KMS-11 (cell line): ENCODE measurements at regions not wholly inside any gene's neighbourhood (a gene's known extent, or its start where the extent isn't known, plus 50 kb on each side); places are given as distances from the start of the nearest gene placed in this dataset.

Experiments
- H2AFZ ChIP-seq: fragments of 200-600 bp; sonication (generic); 2 replicates; pipeline ENCODE4 v1.6.1; 2016; ENCODE audit warnings: antibody characterized with exemption, mixed run types, low read depth
- H3K27ac ChIP-seq: fragments of 200-600 bp; sonication (generic); 2 replicates; pipeline ENCODE4 v1.6.1; 2016; ENCODE audit warnings: mild to moderate bottlenecking, mixed run types
- H3K27me3 ChIP-seq: fragments of 200-600 bp; sonication (generic); 2 replicates; pipeline ENCODE4 v1.6.1; 2017; ENCODE audit warnings: mild to moderate bottlenecking, low read depth, mixed run types, moderate library complexity; ENCODE audit not compliant: insufficient read depth
- H3K36me3 ChIP-seq: fragments of 200-600 bp; sonication (generic); 2 replicates; pipeline ENCODE4 v1.6.1; 2017; ENCODE audit warnings: mild to moderate bottlenecking, mixed run types; ENCODE audit not compliant: insufficient read depth
- H3K4me1 ChIP-seq: fragments of 200-600 bp; sonication (generic); 2 replicates; pipeline ENCODE4 v1.6.1; 2016; ENCODE audit warnings: mild to moderate bottlenecking, low read depth, mixed run types; ENCODE audit not compliant: poor library complexity, severe bottlenecking
- H3K4me2 ChIP-seq: fragments of 200-600 bp; sonication (generic); 2 replicates; pipeline ENCODE4 v1.7.0; 2016; ENCODE audit warnings: mild to moderate bottlenecking, mixed run types
- H3K4me3 ChIP-seq: fragments of 200-600 bp; sonication (generic); IDR thresholded peaks from 2 replicates; pipeline ENCODE4 v1.6.1; 2017; ENCODE audit warnings: low read depth, low read length, mixed read lengths; ENCODE audit not compliant: insufficient read depth
- H3K79me2 ChIP-seq: fragments of 200-600 bp; sonication (generic); 2 replicates; pipeline ENCODE4 v1.6.1; 2016; ENCODE audit warnings: low read depth, mixed run types; ENCODE audit not compliant: insufficient read depth
- H3K9ac ChIP-seq: fragments of 200-600 bp; sonication (generic); 2 replicates; pipeline ENCODE4 v1.6.1; 2016; ENCODE audit warnings: mild to moderate bottlenecking, mixed run types
- H4K20me1 ChIP-seq: fragments of 200-600 bp; sonication (generic); 2 replicates; pipeline ENCODE4 v1.6.1; 2016; ENCODE audit warnings: mild to moderate bottlenecking, mixed run types; ENCODE audit not compliant: insufficient read depth
- CTCF ChIP-seq: fragments of 200-600 bp; sonication (generic); conservative IDR thresholded peaks from 2 replicates; pipeline ENCODE4 v1.6.1; 2017; ENCODE audit warnings: low read depth, mild to moderate bottlenecking, antibody characterized with exemption, low read length, moderate library complexity, mixed read lengths

GRCh38 chr12:43287706-43288383, 264.2 kb downstream of the ADAMTS20 start:
- H3K4me3 ChIP-seq = no peak overlapping the region
- no peaks in the 10 kb centered on the region for H3K27me3 ChIP-seq
- no peaks in the 10 kb centered on the region for H3K36me3 ChIP-seq
- H3K9ac ChIP-seq = no peak overlapping the region
- no peaks in the 10 kb centered on the region for H4K20me1 ChIP-seq
- no peak overlapping the region for H3K27ac ChIP-seq
- H3K79me2 ChIP-seq = peaks cover 4% of the 10 kb centered on the region; the same call in 1 of the 2 replicates
- H3K4me2 ChIP-seq = no peak overlapping the region
- no peak overlapping the region for H2AFZ ChIP-seq
- peaks cover 43% of the 10 kb centered on the region for H3K4me1 ChIP-seq
- no peak for TF ChIP-seq CTCF

GRCh38 chr12:43286986-43287385, 265.0 kb downstream of the ADAMTS20 start:
- H3K9ac ChIP-seq = no peak overlapping the region
- no peak overlapping the region for H3K4me2 ChIP-seq
- H2AFZ ChIP-seq = no peak overlapping the region
- no peak for TF ChIP-seq CTCF
- H3K27me3 ChIP-seq = no peaks in the 10 kb centered on the region
- H3K36me3 ChIP-seq = no peaks in the 10 kb centered on the region
- H3K27ac ChIP-seq = no peak overlapping the region
- no peak overlapping the region for H3K4me3 ChIP-seq
- H3K4me1 ChIP-seq = peaks cover 50% of the 10 kb centered on the region
- H3K79me2 ChIP-seq = peaks cover 4% of the 10 kb centered on the region; the same call in 1 of the 2 replicates
- no peaks in the 10 kb centered on the region for H4K20me1 ChIP-seq

- no peak overlapping the region for H3K4me3 ChIP-seq
- no peaks in the 10 kb centered on the region for H3K27me3 ChIP-seq
- H3K4me1 ChIP-seq = peaks cover 50% of the 10 kb centered on the region
- no peaks in the 10 kb centered on the region for H4K20me1 ChIP-seq
- H3K27ac ChIP-seq = no peak overlapping the region
- H3K9ac ChIP-seq = no peak overlapping the region
- no peaks in the 10 kb centered on the region for H3K36me3 ChIP-seq
- H2AFZ ChIP-seq = no peak overlapping the region
- H3K79me2 ChIP-seq = no peaks in the 10 kb centered on the region
- TF ChIP-seq CTCF = no peak
- peak overlapping the region; percentile 14; the same call in 1 of the 2 replicates for H3K4me2 ChIP-seq
These were observed 266.8 kb downstream of the ADAMTS20 start for GRCh38 chr12:43285159-43285598.

GRCh38 chr12:43284486-43285158, 267.4 kb downstream of the ADAMTS20 start:
- Histone ChIP-seq H3K79me2 (no peaks in the 10 kb centered on the region), H3K4me3 (no peak overlapping the region), H3K27ac (no peak overlapping the region), H2AFZ (no peak overlapping the region), H3K4me2 (peak overlapping the region; percentile 14; the same call in 1 of the 2 replicates), H4K20me1 (no peaks in the 10 kb centered on the region), H3K27me3 (no peaks in the 10 kb centered on the region), H3K9ac (no peak overlapping the region), H3K36me3 (no peaks in the 10 kb centered on the region), H3K4me1 (peaks cover 50% of the 10 kb centered on the region)
- no peak for TF ChIP-seq CTCF
